ENCODE measurements at regions not wholly inside any gene's neighbourhood (a gene's known extent, or its start where the extent isn't known, plus 50 kb on each side); places are given as distances from the start of the nearest gene placed in this dataset.
"Not testable (repeated sequence)": the region's sequence is repeated elsewhere in the genome, so short reads cannot be mapped to it uniquely, and the experiment has no call there.

DNA sequence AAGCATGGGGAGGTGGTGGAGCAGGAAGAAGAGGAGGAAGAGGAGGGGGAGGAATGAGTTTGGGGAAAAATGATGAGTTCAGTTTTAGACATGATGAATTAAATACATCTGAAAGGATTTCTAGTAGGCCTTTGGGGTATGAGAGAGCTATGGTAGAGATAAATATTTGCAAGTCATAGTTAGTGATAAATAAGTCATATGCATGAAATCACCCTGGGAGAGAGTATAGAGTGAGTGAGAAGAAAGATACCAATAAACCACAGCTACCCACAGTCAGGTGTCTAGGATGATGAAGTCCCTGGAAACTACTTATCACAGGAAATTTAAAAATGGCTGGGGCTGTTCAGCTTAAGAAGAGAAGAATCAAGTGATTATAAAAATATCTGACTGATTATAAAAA lies 240.5 kb downstream of the RDH14 start:
- no peak for DNase-seq (ENCODE audit: low read depth, low spot score)

DNA sequence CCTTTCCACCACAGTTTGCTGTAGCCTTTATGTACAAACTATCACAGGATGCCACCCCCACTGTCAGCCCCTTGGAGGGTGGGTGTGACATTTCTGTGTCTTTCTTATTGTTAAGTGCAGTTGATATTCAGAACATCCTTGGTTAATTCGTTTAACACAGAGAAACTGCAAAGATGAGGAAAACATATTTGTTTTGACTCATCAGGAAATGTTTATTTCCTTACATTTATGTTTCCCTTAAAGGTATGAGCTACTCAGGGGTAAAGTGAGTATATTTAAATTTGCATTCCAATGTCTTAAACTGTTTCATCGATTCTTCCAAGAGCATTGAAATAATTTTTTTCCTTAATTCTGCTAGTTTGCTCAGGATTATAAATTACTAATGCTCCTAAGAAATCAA lies 243.4 kb downstream of the RDH14 start:
- no peak for DNase-seq (ENCODE audit: low read depth, low spot score)

DNA sequence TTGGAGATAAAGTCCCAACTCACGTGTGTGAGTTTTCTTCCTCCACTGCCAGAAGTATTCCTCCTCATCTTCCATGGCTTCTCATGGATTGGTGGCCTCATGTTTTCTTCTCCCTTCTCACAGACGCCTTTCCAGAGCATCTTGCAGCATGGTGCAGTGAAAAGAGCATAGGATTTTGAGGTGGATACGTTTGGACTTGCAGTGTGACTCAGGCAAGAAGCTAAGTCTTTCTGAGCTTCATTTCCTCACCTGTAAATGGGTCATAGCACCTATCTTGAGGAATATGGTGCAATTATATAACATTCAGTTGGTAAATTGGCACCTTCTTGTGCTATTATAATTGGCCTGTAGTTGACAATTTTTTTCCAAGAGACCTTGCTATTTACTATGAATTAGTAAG lies 247.6 kb downstream of the RDH14 start:
- no peak for DNase-seq (ENCODE audit: low read depth, low spot score)

DNA sequence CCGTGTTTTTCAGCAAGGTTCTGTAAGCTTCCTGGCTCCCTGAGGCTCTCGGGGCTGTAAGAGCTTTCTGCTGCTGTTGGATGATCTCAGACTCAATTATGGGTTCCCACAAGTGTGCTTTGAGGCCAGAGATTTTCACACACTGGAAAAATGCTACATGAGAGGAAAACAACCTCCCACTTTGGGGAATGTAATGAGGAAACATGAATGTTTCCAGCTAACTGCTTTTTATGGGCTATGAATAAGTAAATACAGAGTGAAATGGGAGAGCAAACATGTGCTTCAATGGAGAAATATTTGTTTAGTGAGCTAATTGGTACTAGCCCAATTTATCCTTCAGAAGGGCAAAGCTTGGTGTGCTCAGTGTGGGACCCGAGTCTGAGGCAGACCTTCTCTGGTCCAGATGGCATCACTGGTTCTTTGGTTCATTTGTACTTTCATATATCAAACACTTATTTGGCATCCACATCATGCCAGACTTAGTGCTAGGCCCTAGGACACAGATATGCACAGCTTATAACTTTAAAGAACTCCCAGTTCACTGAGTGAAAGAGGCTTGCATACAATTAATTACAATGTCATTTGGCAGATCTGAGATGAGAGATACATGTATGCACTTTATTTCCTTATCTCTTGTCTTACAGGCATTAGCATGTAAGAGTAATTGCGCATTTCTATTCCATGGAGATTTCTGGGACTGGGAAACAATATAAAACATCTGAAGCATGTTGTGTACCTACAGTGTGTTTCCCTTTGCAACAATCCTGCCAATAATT lies 248.8 kb downstream of the RDH14 start:
- no peak for DNase-seq (ENCODE audit: low read depth, low spot score)

DNA sequence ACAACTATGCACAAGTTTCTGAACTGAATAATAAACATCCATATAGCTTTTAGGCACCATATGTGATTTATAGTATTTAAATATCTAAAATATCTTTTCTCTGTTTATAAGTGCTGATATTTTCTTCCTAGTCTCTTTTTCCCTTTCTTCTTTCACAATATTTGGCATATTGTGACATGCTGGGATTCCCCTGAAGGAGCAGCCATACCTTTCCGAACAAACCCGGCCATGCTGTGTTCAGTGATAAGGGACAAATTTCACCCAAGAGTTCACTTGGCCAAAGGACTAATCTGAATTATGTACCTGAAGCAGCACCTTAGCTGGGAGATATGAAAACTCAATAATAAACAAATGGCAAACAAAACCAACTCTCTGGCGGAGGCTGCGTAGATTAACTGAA lies 250.8 kb downstream of the RDH14 start:
- no peak for DNase-seq (ENCODE audit: low read depth, low spot score)

DNA sequence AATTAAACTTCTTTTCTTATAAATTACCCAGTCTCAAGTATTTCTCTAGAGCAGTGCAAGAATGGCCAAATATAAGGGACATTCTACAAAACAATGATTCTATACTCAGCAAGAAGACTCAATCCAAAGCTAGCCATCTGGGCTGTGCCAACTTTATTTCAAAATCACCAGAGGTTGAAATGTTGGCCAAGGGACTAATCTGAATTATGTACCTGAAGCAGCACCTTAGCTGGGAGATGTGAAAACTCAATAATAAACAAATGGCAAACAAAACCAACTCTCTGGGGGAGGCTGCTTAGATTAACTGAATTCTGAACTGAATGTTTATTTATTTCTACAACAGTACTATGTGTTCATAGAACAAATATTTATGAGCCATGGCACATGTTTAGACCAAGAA lies 251.3 kb downstream of the RDH14 start:
- no peak for DNase-seq (ENCODE audit: low read depth, low spot score)

DNA sequence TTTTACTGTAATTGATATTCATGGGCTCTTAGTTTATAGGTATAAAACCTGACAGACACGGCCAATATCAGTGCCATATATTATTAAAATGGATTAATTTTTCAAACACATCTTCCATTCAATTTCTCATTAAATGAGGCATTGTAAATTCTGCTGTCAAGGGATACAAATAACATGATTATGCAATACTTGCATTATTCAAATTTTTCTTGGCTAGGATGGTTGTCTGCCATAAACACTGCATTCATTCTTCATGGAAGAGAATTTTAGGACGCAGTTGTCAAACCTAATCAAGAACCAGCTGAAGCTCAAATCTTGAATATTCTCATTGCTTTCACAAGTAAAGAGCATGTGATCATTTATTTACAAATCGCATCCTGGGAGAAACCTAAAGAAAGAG lies 255.6 kb downstream of the RDH14 start:
- no peak for DNase-seq (ENCODE audit: low read depth, low spot score)

DNA sequence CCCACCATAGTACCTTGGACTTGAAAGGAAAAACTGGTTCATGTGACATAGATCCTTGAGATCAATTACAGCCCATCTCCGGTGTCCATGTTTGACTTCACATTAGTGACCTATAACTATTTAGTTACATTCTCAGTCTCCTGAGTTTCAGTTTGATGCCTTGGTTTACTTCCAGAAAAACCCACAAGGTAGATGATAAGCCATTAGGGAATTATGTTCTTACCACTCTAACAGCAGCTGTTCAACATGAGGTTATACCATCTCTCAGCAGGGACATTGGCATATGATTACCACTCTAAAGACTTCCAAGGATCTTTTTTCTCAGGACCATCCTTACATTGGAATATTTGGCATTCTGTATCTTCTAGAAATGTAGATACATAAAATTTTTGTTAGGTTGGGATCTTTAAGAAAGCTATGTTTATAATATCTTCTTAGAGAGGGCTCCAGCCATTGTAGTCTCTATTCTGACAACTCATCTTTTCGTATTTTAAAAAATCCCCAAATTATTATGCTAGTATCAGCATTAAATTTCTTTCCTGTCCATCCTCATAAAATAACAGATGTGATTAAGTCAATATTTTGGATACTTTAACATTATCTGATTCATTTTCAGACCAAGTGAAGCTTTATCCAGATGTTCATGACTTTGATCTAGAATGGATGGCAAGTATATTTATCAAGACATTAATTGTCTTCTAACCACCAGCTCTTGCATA lies 258.9 kb downstream of the RDH14 start:
- no peak for DNase-seq (ENCODE audit: low read depth, low spot score)

DNA sequence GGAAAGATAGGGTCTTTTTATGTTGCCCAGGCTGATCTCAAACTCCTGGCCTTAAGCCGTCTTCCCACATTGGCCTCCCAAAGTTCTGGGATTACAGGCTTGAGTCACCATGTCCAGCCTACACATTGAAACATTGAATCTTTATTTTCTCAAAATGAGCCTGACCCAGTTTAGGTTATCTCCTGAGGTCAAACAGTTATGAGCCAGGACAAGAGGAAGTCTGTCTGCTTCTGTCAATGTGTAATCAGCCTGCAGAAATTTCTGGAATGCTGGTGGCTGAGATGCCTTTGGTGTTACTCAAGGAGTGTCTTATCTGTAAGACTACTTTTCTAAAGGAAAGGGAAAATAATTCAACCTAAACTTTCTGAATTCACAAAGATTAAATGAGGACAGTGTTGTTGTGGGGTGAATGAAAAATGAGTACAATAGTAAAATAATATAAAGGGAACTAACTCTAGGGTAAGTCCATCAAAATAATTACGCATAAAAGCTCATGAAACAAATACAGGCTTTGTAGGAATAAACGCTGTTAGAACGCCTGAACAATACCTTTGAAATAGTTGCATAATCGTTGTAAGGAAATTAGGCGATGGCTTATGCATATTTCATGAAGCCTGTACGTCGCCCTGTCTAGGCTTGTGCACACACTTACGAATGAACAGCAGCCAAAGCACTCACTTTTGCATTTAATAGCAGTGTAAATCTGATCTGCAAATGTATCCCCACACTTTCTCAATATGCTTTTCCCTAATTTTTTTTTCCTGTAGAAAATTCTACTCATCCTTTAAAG lies 260.8 kb downstream of the RDH14 start:
- DNase-seq (ENCODE audit: low read depth, low spot score): peak; percentile 95

DNA sequence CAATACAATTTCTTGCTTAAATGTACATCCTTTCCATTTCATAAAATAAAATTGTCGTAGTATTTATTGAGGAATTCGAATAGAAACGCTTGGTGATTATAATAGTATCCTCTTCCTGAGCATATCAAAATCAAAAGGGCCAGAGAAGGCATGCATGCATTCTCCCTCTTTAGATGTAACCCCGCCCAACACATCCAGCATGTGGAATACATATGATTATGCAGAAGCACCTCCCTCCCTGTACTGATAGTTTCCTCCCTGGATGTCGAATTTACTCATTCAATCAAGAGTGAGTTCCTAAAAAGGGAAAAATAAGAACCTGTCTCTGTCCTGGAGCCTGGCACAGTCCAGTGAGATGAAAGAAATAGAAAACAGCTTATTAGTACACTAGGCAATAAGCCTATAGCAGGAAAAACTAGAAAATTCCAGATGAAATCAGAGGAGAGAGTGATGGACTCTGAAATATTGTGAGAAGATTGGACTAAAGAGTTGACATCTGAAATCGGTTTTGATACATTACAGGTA lies 262.9 kb downstream of the RDH14 start:
- DNase-seq (ENCODE audit: low read depth, low spot score): no peak

DNA sequence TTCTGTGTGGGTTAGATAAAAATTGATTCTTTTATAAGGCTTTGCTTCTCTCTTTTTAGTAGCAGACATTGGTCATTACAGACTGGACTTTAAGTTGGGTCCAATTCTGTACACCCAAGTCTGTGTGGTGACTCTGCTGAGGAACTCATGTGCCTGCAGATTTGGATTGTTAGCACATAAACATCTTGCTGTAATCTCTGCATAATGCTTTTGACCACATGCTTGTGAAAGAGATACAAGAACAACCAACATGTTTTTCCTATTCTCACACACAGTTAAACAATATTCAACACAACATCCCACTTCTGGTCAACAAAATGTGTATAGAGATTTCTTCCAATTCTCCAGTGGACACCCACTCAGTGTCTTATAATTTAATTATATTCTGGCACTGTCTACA lies 270.1 kb downstream of the RDH14 start:
- DNase-seq (ENCODE audit: low read depth, low spot score): no peak

DNA sequence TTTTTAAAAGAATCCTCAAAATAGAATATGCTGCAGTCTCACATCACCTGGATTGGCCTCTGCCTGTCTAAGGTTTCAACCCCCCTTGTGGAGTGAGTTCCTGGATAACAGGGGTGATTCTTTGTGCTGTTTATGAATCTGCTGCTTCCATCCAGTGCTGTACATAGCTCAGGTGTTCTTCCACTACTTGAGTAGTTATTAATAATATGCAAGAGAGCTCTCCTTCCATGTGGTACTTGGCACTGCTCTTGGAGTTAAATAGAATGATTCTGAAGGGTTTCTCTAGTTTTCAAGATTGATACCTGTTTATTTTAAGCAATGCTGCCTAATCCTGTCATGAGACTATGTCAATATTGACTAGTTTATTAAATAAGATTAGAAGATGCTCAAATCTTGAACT lies 273.6 kb downstream of the RDH14 start:
- DNase-seq (ENCODE audit: low read depth, low spot score): no peak

DNA sequence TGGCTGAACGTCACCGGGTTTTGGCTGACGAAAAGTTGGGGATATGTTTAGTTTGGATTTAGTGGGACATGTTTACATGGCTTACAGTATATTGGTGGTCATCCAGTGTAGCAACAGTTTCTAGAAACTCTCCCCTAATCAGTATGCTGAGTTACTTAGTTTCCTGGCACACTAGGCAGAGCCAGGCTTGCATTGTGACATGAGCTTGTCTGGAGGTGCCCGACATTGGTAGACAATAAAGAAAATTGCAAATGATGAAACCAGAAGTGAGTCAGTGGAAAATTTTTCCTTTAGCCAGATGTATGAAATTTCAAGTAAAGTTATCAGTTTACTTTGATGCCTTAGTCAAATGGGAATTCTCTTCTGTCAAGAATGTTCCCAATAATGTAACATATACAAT lies 276.1 kb downstream of the RDH14 start:
- no peak for DNase-seq (ENCODE audit: low read depth, low spot score)

DNA sequence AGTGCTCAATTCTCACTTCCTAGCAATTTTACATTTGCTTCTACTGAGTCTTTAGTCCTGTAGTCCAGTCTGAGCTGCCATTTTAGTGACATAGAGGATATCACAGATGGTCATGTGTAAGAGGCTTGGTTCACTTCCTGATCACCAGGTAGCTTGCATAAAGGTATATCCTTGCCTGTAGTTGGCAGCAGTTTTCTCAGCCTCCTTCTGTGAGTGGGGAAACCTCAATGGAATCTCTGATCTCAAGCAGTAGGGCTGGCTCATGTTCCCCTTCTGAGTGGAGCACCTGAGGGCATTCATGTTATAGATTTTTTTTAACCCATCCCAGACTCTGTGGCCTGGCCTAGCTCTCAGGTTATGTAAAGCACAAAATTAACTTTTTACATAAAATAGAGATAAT lies 278.4 kb downstream of the RDH14 start:
- no peak for DNase-seq (ENCODE audit: low read depth, low spot score)

DNA sequence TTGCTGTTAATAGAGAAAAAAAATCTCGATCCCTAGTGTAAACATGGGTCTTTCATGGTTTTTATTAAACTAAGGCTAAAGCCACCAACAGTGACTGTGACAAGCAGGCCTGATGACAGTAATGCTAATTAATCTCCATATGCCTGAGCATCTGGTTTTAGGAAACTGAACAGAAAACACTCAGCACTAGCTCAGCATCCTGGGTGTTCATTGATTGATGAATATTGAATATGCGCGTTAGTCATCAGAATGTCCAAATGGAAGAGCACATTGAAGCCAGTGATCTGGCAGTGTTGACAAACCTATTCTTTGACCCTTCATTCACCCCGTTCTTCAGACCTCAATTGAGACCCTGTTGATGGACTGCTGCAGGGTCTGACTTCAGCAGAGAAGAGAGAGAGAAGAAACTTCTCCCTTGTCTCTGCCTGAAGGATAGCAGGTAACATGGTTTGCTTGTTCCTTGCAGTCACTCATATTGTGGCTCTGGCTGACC lies 283.8 kb downstream of the RDH14 start:
- DNase-seq (ENCODE audit: low read depth, low spot score): no peak

DNA sequence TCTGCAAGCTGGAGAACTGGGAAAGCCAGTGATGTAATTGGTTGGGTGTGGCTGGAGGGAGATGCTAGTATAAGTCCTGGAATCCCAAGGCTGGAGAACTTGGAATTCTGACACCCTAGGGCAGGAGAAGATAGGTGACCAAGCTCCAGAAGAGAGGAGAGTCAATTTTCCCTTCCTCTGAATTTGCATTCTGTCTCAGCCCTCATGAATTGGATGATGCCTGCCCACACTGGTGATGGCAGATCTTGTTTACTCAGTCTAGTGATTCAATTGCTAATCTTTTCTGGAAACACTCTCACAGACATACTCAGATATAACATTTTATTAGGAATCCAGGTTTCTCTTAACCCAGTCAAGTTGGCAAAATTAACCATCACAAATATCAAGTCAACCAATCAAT lies 287.2 kb downstream of the RDH14 start:
- DNase-seq (ENCODE audit: low read depth, low spot score): no peak

DNA sequence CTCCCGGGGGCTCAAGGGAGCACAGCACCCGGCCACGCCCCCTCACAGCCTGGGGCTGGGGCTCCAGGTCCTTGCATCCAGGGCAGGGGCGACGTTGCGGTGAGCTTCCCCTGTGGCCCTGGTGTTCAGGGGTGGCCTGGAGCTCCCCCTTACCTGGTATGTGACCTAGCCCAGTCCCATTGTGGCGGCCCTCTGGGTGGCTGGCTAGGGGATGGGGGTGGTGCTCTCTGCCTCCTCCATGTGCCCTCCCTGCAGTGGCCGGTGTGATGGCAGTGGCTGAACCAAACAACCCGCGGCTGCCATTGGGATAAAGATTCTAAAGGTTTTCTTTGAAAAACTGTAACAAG lies 288.3 kb downstream of the RDH14 start:
- DNase-seq (ENCODE audit: low read depth, low spot score): no peak

DNA sequence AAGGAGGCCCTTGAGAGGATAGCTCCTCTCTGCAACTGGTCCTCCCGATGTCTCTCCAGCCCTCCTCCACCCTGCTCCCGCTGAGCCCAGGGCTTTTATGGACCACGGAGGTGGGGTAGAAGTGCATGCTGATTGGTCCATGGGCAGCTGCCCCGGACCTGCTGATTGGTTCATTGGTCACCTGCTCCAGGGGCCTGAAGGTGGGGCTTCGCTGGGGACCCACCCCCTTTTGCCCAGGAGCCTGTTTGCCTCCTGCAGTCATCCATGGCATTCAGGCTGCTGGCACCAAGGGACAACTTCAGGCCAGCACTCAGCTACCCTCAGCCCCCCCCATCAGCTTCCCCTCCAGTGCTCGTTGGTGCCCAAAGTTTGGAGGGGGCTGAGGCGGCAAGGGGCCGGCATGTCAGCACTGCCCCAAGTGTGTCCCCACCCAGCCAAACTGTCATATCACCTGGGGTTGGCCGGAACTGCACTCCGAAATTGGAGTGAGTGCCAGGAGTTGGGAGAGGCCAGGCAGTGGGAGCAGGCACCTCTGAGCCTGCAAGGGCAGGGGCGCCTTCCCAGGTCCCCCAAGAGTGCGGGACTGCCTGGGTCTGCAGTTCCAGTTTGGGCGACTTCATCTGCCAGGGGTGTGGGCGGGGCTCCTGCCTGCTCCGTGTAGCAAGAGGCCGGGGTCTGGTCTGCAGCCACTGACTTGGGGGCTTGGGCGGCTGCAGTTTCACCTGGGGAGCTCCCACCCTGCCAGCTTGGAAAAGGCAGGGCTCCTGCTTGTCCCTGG lies 288.9 kb downstream of the RDH14 start:
- no peak for DNase-seq (ENCODE audit: low read depth, low spot score)

DNA sequence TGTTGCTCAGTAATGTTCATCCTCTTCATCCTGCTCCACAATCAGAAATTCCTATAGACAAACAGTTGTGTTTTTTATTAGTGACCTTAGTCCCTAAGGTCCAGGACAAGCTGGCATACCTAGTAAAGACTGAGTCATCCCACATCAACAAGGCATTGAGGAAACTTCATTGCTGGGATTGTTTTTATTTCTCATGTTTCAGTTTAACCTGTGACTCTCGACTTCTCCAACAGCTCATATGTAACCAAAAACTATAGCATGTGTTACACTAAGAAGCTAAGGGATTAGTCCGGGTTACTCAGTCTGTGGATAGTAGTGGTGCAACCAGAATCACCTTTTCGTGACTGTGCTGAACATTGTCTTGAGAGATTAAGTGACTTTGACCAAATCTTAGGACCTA lies 292.1 kb downstream of the RDH14 start:
- DNase-seq (ENCODE audit: low read depth, low spot score): no peak

DNA sequence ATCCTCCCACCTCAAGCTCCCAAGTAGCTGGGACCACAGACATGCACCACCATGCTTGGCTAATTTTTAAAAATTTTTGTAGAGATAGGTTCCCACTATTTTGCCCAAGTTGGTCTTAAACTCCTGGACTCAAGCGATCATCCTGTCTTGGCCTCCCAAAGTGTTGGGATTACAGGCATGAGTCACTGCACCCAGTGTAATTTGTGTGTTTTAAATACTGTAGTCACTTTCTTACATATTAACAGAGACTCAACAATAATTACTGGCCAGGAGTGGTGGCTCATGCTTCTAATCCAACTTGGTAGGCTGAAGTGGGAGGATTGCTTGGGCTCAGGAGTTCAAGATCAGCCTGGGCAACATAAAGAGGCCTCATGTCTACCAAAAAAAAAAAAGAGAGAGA lies 293.0 kb downstream of the RDH14 start:
- DNase-seq (ENCODE audit: low read depth, low spot score): no peak

DNA sequence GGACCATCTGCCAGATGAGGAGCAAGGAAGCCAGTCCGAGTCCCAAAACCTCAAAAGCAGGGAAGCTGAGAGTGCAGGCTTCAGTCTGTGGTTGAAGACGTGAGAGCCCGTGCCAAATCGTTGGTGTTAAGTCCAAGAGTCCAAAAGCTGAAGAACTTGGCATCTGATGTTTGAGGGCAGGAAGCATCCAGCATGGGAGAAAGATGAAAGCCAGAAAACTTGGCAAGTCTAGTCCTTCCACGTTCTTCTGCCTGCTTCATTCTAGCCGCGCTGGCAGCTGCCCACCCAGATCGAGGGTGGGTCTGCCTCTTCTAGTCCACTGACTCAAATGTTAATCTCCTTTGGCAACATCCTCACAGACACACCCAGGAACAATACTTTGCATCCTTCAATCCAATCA lies 293.8 kb downstream of the RDH14 start:
- DNase-seq (ENCODE audit: low read depth, low spot score): not testable (repeated sequence)
